ENCODE measurements at regions not wholly inside any gene's neighbourhood (a gene's known extent, or its start where the extent isn't known, plus 50 kb on each side); places are given as distances from the start of the nearest gene placed in this dataset.

- TF ChIP-seq FOXA1 (IDR thresholded peaks at IDR 0.05) = no peak
- TF ChIP-seq TARDBP (IDR thresholded peaks at IDR 0.05) = no peak
- TF ChIP-seq PKNOX1 (IDR thresholded peaks at IDR 0.05) = no peak
- TF ChIP-seq FOXM1 (IDR thresholded peaks at IDR 0.05; ENCODE audit: borderline replicate concordance) = no peak
- TF ChIP-seq ZNF384 (IDR thresholded peaks at IDR 0.05) = no peak
- no peak for TF ChIP-seq SP1 (IDR thresholded peaks at IDR 0.05)
- no peak for TF ChIP-seq CTBP1 (IDR thresholded peaks at IDR 0.05; ENCODE audit: borderline replicate concordance)
These were observed 112.5 kb downstream of the SNX5 start for GRCh38 chr20:17856024-17856564.

Measured in HEK293T (cell line).